HL-60 (cell line): ENCODE measurements at regions not wholly inside any gene's neighbourhood (a gene's known extent, or its start where the extent isn't known, plus 50 kb on each side); places are given as distances from the start of the nearest gene placed in this dataset.

Experiments
- DNase-seq, 2 experiments: peaks; one replicate each; pipeline ENCODE4 v3.0.0-alpha.2; 2010 to 2020; ENCODE audit warnings: low read depth in 1 of 2, low spot score in 1 of 2
- H3K27ac ChIP-seq: fragments of 250-450 bp; sonication (Bioruptor Pico); replicated peaks from 2 replicates; pipeline ENCODE4 v1.5.1; 2020; ENCODE audit warnings: mild to moderate bottlenecking, moderate library complexity
- H3K27me3 ChIP-seq: fragments of 250-450 bp; sonication (Bioruptor Pico); 2 replicates; pipeline ENCODE4 v1.5.1; 2021; ENCODE audit warnings: mild to moderate bottlenecking, moderate library complexity; ENCODE audit not compliant: insufficient read depth, poor library complexity, severe bottlenecking
- H3K4me3 ChIP-seq: replicated peaks from 2 replicates; pipeline ENCODE4 v1.5.1; 2011; ENCODE audit warnings: mild to moderate bottlenecking, control low read depth, low read length; ENCODE audit not compliant: insufficient read depth
- GABPA ChIP-seq: IDR thresholded peaks from 2 replicates; pipeline ENCODE4 v1.6.1; 2012; ENCODE audit warnings: low read depth
- POLR2AphosphoS5 ChIP-seq: IDR thresholded peaks from 2 replicates; pipeline ENCODE4 v1.6.1; 2012; ENCODE audit warnings: low read depth
- REST ChIP-seq: IDR thresholded peaks from 2 replicates; pipeline ENCODE4 v1.6.1; 2012; ENCODE audit warnings: low read depth; ENCODE audit not compliant: insufficient replicate concordance
- SPI1 ChIP-seq: IDR thresholded peaks from 2 replicates; pipeline ENCODE4 v1.6.1; 2012; ENCODE audit warnings: low read depth, mild to moderate bottlenecking, borderline replicate concordance
- TF ChIP-seq, protein P1 (sequence below): IDR thresholded peaks from one replicate; pipeline ENCODE4 v1.5.1; 2011; ENCODE audit warnings: low read length, control low read depth, inconsistent platforms; ENCODE audit not compliant: insufficient read depth

GRCh38 chr17:13393841-13394710, 207.7 kb downstream of the HS3ST3A1 start:
- Histone ChIP-seq H3K27ac (no peak overlapping the region), H3K4me3 (no peak overlapping the region), H3K27me3 (no peaks in the 10 kb centered on the region)
- no peak for DNase-seq
- TF ChIP-seq GABPA (no peak), SPI1 (no peak), POLR2AphosphoS5 (no peak), REST (no peak)
- TF ChIP-seq, protein P1, sequence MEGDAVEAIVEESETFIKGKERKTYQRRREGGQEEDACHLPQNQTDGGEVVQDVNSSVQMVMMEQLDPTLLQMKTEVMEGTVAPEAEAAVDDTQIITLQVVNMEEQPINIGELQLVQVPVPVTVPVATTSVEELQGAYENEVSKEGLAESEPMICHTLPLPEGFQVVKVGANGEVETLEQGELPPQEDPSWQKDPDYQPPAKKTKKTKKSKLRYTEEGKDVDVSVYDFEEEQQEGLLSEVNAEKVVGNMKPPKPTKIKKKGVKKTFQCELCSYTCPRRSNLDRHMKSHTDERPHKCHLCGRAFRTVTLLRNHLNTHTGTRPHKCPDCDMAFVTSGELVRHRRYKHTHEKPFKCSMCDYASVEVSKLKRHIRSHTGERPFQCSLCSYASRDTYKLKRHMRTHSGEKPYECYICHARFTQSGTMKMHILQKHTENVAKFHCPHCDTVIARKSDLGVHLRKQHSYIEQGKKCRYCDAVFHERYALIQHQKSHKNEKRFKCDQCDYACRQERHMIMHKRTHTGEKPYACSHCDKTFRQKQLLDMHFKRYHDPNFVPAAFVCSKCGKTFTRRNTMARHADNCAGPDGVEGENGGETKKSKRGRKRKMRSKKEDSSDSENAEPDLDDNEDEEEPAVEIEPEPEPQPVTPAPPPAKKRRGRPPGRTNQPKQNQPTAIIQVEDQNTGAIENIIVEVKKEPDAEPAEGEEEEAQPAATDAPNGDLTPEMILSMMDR = no peak

- Histone ChIP-seq H3K27ac (no peak overlapping the region), H3K4me3 (no peak overlapping the region), H3K27me3 (no peaks in the 10 kb centered on the region)
- TF ChIP-seq, protein P1 = no peak
- no peak for TF ChIP-seq GABPA
- TF ChIP-seq REST = no peak
- no peak for TF ChIP-seq SPI1
- DNase-seq = no peak
These were observed 213.8 kb downstream of the HS3ST3A1 start for GRCh38 chr17:13387952-13388351.

- no peak overlapping the region for H3K4me3 ChIP-seq
- H3K27ac ChIP-seq = no peak overlapping the region
- TF ChIP-seq GABPA (no peak), REST (no peak), POLR2AphosphoS5 (no peak), SPI1 (no peak)
- H3K27me3 ChIP-seq = no peaks in the 10 kb centered on the region
- DNase-seq = no peak
These were observed 214.5 kb downstream of the HS3ST3A1 start for GRCh38 chr17:13387236-13387635.
